Skeletal muscle satellite cell (primary cell): ENCODE measurements at regions not wholly inside any gene's neighbourhood (a gene's known extent, or its start where the extent isn't known, plus 50 kb on each side); places are given as distances from the start of the nearest gene placed in this dataset.
"Not testable (repeated sequence)": the region's sequence is repeated elsewhere in the genome, so short reads cannot be mapped to it uniquely, and the experiment has no call there.

ENCODE experiments used
- H3K27me3 ChIP-seq: 2 replicates; pipeline ENCODE4 v1.7.0; 2013; ENCODE audit warnings: low read length; ENCODE audit not compliant: control insufficient read depth, insufficient read depth
- H3K36me3 ChIP-seq: 2 replicates; pipeline ENCODE4 v1.7.0; 2013; ENCODE audit warnings: mild to moderate bottlenecking, control low read depth, low read length; ENCODE audit not compliant: insufficient read depth
- H3K4me1 ChIP-seq: 2 replicates; pipeline ENCODE4 v1.7.0; 2013; ENCODE audit warnings: low read length; ENCODE audit not compliant: control insufficient read depth, insufficient read depth
- H3K4me2 ChIP-seq: 2 replicates; pipeline ENCODE4 v1.7.0; 2013; ENCODE audit warnings: mild to moderate bottlenecking, low read length
- H3K4me3 ChIP-seq: 2 replicates; pipeline ENCODE4 v1.7.0; 2013; ENCODE audit warnings: low read length
- H3K9ac ChIP-seq: 2 replicates; pipeline ENCODE4 v1.7.0; 2013; ENCODE audit warnings: mild to moderate bottlenecking, low read depth, low read length, moderate library complexity
- H3K9me3 ChIP-seq: replicated peaks from 2 replicates; pipeline ENCODE4 v1.7.0; 2013; ENCODE audit warnings: mild to moderate bottlenecking, control low read depth, low read length

GRCh38 chr5:60036192-60036938 is 142.8 kb upstream of the PDE4D start:
- Histone ChIP-seq H3K36me3 (no peaks in the 10 kb centered on the region), H3K9ac (no peak overlapping the region), H3K4me3 (no peak overlapping the region), H3K4me2 (no peak overlapping the region), H3K9me3 (no peaks in the 10 kb centered on the region), H3K4me1 (no peaks in the 10 kb centered on the region), H3K27me3 (no peaks in the 10 kb centered on the region)

- H3K27me3 ChIP-seq, result no peaks in the 10 kb centered on the region
- H3K9me3 ChIP-seq, result no peaks in the 10 kb centered on the region
- no peak overlapping the region for H3K9ac ChIP-seq
- H3K4me3 ChIP-seq, result no peak overlapping the region
- H3K4me2 ChIP-seq, result no peak overlapping the region
- H3K36me3 ChIP-seq, result no peaks in the 10 kb centered on the region
- peaks cover 24% of the 10 kb centered on the region for H3K4me1 ChIP-seq
These were observed 132.6 kb upstream of the PDE4D start for GRCh38 chr5:60026161-60026560.

GRCh38 chr5:60024104-60024503 is 130.6 kb upstream of the PDE4D start:
- no peaks in the 10 kb centered on the region for H3K9me3 ChIP-seq
- no peak overlapping the region for H3K4me2 ChIP-seq
- H3K4me3 ChIP-seq, result no peak overlapping the region
- H3K27me3 ChIP-seq, result no peaks in the 10 kb centered on the region
- H3K36me3 ChIP-seq, result no peaks in the 10 kb centered on the region
- H3K9ac ChIP-seq, result no peak overlapping the region
- peaks cover 24% of the 10 kb centered on the region for H3K4me1 ChIP-seq

- Histone ChIP-seq H3K4me3 (no peak overlapping the region), H3K4me2 (no peak overlapping the region), H3K36me3 (no peaks in the 10 kb centered on the region), H3K9me3 (no peaks in the 10 kb centered on the region), H3K9ac (no peak overlapping the region), H3K4me1 (peaks cover 24% of the 10 kb centered on the region), H3K27me3 (no peaks in the 10 kb centered on the region)
These were observed 129.7 kb upstream of the PDE4D start for GRCh38 chr5:60023255-60023654.

GRCh38 chr5:60020457-60020856 is 126.9 kb upstream of the PDE4D start:
- H3K9me3 ChIP-seq, result no peaks in the 10 kb centered on the region
- H3K9ac ChIP-seq, result no peak overlapping the region
- peaks cover 16% of the 10 kb centered on the region for H3K4me1 ChIP-seq
- H3K4me2 ChIP-seq, result no peak overlapping the region
- H3K27me3 ChIP-seq, result no peaks in the 10 kb centered on the region
- no peak overlapping the region for H3K4me3 ChIP-seq
- no peaks in the 10 kb centered on the region for H3K36me3 ChIP-seq

- H3K27me3 ChIP-seq, H3K36me3 ChIP-seq, H3K4me3 ChIP-seq, H3K4me2 ChIP-seq, H3K9ac ChIP-seq, H3K9me3 ChIP-seq: not testable (repeated sequence)
- H3K4me1 ChIP-seq, result peaks cover 16% of the 10 kb centered on the region
These were observed 125.4 kb upstream of the PDE4D start for GRCh38 chr5:60018960-60019359.

- Histone ChIP-seq H3K9ac (no peak overlapping the region), H3K4me1 (peaks cover 8% of the 10 kb centered on the region), H3K36me3 (no peaks in the 10 kb centered on the region), H3K4me3 (no peak overlapping the region), H3K9me3 (no peaks in the 10 kb centered on the region), H3K4me2 (no peak overlapping the region), H3K27me3 (no peaks in the 10 kb centered on the region)
These were observed 124.6 kb upstream of the PDE4D start for GRCh38 chr5:60018091-60018490.

- H3K4me1 ChIP-seq, result no peaks in the 10 kb centered on the region
- no peaks in the 10 kb centered on the region for H3K36me3 ChIP-seq
- no peaks in the 10 kb centered on the region for H3K9me3 ChIP-seq
- no peak overlapping the region for H3K9ac ChIP-seq
- no peaks in the 10 kb centered on the region for H3K27me3 ChIP-seq
- H3K4me2 ChIP-seq, result no peak overlapping the region
- no peak overlapping the region for H3K4me3 ChIP-seq
These were observed 120.8 kb upstream of the PDE4D start for GRCh38 chr5:60014331-60014730.

GRCh38 chr5:60010853-60011252 is 117.3 kb upstream of the PDE4D start:
- Histone ChIP-seq H3K4me1 (no peaks in the 10 kb centered on the region), H3K4me3 (no peak overlapping the region), H3K9me3 (no peaks in the 10 kb centered on the region), H3K9ac (no peak overlapping the region), H3K27me3 (no peaks in the 10 kb centered on the region), H3K4me2 (no peak overlapping the region), H3K36me3 (no peaks in the 10 kb centered on the region)

GRCh38 chr5:60010328-60010727 is 116.8 kb upstream of the PDE4D start:
- no peak overlapping the region for H3K4me2 ChIP-seq
- H3K9ac ChIP-seq, result no peak overlapping the region

GRCh38 chr5:60007729-60008128 is 114.2 kb upstream of the PDE4D start:
- Histone ChIP-seq H3K9me3 (no peaks in the 10 kb centered on the region), H3K36me3 (no peaks in the 10 kb centered on the region), H3K27me3 (no peaks in the 10 kb centered on the region), H3K4me3 (no peak overlapping the region), H3K4me1 (no peaks in the 10 kb centered on the region), H3K4me2 (no peak overlapping the region), H3K9ac (no peak overlapping the region)

More at GRCh38 chr5:60010328-60010727, 116.8 kb upstream of the PDE4D start:
- Histone ChIP-seq H3K4me1 (no peaks in the 10 kb centered on the region), H3K27me3 (no peaks in the 10 kb centered on the region), H3K36me3 (no peaks in the 10 kb centered on the region), H3K4me3 (no peak overlapping the region), H3K9me3 (no peaks in the 10 kb centered on the region)

GRCh38 chr5:59999056-59999455 is 105.5 kb upstream of the PDE4D start:
- Histone ChIP-seq H3K9ac (no peak overlapping the region), H3K36me3 (no peaks in the 10 kb centered on the region)

More at GRCh38 chr5:59999056-59999455, 105.5 kb upstream of the PDE4D start:
- Histone ChIP-seq H3K4me1 (no peaks in the 10 kb centered on the region), H3K4me3 (no peak overlapping the region), H3K4me2 (no peak overlapping the region), H3K27me3 (no peaks in the 10 kb centered on the region), H3K9me3 (no peaks in the 10 kb centered on the region)
